Astrocyte (in vitro differentiated cells and primary cell): ENCODE measurements at regions not wholly inside any gene's neighbourhood (a gene's known extent, or its start where the extent isn't known, plus 50 kb on each side); places are given as distances from the start of the nearest gene placed in this dataset.

Experiments
- CTCF ChIP-seq: IDR thresholded peaks from 2 replicates; pipeline ENCODE4 v1.5.1; 2011; ENCODE audit warnings: low read depth, mild to moderate bottlenecking, inconsistent platforms, low read length, moderate library complexity; ENCODE audit not compliant: insufficient read depth
- EZH2 ChIP-seq: IDR thresholded peaks from 2 replicates; pipeline ENCODE4 v1.6.1; 2012; ENCODE audit warnings: mild to moderate bottlenecking, low read length, inconsistent platforms; ENCODE audit not compliant: insufficient read depth

DNA sequence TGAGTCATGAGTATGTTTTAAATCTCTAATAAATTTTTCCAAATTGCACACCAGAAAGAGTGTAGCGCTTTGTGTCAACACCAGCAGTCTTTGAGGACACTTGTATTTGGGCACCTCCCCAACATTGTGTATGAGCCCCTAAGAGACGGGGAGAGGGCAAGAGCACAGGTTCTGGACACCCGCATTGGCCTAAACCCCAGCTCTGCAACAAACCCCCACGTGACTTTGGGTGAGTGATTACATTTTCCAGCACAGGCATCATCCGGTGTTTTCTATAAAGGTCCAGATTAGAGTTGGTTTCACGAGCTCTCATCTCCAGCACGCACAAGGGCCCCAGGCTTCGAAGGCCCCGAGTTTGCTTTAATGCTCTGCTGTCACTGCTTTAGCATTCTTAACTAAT lies 66.3 kb upstream of the SLC45A1 start:
- TF ChIP-seq CTCF, result no peak
- no peak for TF ChIP-seq EZH2
